ENCODE measurements at regions not wholly inside any gene's neighbourhood (a gene's known extent, or its start where the extent isn't known, plus 50 kb on each side); places are given as distances from the start of the nearest gene placed in this dataset.
"Not testable (repeated sequence)": the region's sequence is repeated elsewhere in the genome, so short reads cannot be mapped to it uniquely, and the experiment has no call there.

- no peak for DNase-seq
These were observed 111.8 kb downstream of the KIF26A start for GRCh38 chr14:104250175-104250574.

- no peak for DNase-seq
These were observed 114.1 kb downstream of the KIF26A start for GRCh38 chr14:104252256-104253215.

- no peak for DNase-seq
These were observed 114.9 kb downstream of the KIF26A start for GRCh38 chr14:104253223-104253822.

- DNase-seq, result no peak
These were observed 115.5 kb downstream of the KIF26A start for GRCh38 chr14:104253901-104254353.

- DNase-seq, result no peak
These were observed 116.5 kb downstream of the KIF26A start for GRCh38 chr14:104254735-104255400.

GRCh38 chr14:104256025-104256424 is 117.6 kb downstream of the KIF26A start:
- no peak for DNase-seq

- no peak for DNase-seq
These were observed 124.4 kb downstream of the KIF26A start for GRCh38 chr14:104262515-104263514.

GRCh38 chr14:104263675-104264358 is 125.4 kb downstream of the KIF26A start:
- DNase-seq, result no peak

GRCh38 chr14:104264495-104265265 is 126.3 kb downstream of the KIF26A start:
- DNase-seq, result no peak

GRCh38 chr14:104265918-104266630 is 127.7 kb downstream of the KIF26A start:
- DNase-seq, result no peak

GRCh38 chr14:104266631-104267575 is 128.5 kb downstream of the KIF26A start:
- DNase-seq, result no peak

- DNase-seq, result no peak
These were observed 129.5 kb downstream of the KIF26A start for GRCh38 chr14:104267895-104268294.

GRCh38 chr14:104268295-104268694 is 129.9 kb downstream of the KIF26A start:
- DNase-seq, result no peak

GRCh38 chr14:104268725-104269436 is 130.5 kb downstream of the KIF26A start:
- no peak for DNase-seq

GRCh38 chr14:104269511-104270241 is 131.3 kb downstream of the KIF26A start:
- DNase-seq, result not testable (repeated sequence)

GRCh38 chr14:104271391-104271790 is 133.0 kb downstream of the KIF26A start:
- DNase-seq, result no peak

- DNase-seq, result no peak
These were observed 136.4 kb downstream of the KIF26A start for GRCh38 chr14:104274806-104275205.
